Memory B cell (primary cell): ENCODE measurements at regions not wholly inside any gene's neighbourhood (a gene's known extent, or its start where the extent isn't known, plus 50 kb on each side); places are given as distances from the start of the nearest gene placed in this dataset.

Source experiments
- ATAC-seq: fragments of 150-1000 bp; cut with Tn5 transposase; 2 replicates; pipeline ENCODE4 v1.10.0; 2021; ENCODE audit warnings: low read depth, mild to moderate bottlenecking, moderate library complexity
- DNase-seq, 2 donors: peaks; one replicate each; pipeline ENCODE4 v3.0.0; 2022; ENCODE audit warnings: low spot score in 2 of 2
- H3K27ac Mint-ChIP-seq: one replicate; pipeline ENCODE4 v1.8.0; 2022; ENCODE audit warnings: mild to moderate bottlenecking, moderate library complexity, mixed read lengths
- H3K27me3 Mint-ChIP-seq: one replicate; pipeline ENCODE4 v1.8.0; 2022; ENCODE audit warnings: mixed read lengths
- H3K36me3 Mint-ChIP-seq: one replicate; pipeline ENCODE4 v1.8.0; 2022; ENCODE audit warnings: mild to moderate bottlenecking, mixed read lengths
- H3K4me1 Mint-ChIP-seq: one replicate; pipeline ENCODE4 v1.8.0; 2022; ENCODE audit warnings: mixed read lengths
- H3K4me3 Mint-ChIP-seq: one replicate; pipeline ENCODE4 v1.8.0; 2022; ENCODE audit warnings: mild to moderate bottlenecking, moderate library complexity, mixed read lengths
- H3K9me3 Mint-ChIP-seq: one replicate; pipeline ENCODE4 v1.8.0; 2022; ENCODE audit warnings: mixed read lengths

GRCh38 chr11:87384078-87384729, 346.5 kb downstream of the TMEM135 start:
- H3K27ac Mint-ChIP-seq: no peak overlapping the region

DNA sequence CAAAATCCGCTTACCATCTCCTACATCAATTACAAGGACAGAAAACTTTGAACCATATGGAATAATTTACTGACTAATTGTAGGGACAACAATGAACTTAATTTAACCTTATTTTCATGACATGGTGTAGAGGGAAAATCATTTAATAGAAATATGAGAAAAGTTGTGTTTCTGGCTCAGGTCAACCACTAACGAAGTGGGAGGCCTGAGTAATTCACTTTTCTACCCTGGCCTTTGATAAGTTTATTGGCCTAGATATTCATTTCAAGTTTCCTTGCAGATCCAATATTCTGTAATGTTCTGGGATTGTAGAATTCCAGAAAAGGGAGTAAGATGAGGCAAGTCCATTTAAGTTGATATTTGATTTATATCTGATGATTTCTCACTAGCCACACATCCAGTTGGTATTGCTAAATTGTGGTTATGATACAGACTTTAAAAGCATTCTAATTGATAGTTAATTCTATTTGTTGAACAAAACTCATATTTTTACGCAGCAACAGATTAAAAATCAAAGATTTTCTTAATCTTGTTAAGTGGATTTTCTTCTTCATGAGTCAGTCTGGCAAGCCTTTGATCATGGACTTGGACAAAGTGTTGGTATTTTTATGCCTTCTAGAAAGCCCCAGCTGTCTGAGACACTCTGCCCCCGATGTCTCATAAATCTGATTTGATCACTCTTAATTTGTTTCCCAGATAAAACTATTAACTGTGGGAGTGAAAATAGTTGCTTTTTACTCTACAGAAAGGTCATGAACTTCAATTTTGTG, 336.5 kb downstream of the TMEM135 start:
- H3K27me3 Mint-ChIP-seq: peaks cover 14% of the 10 kb centered on the region
- H3K4me3 Mint-ChIP-seq: no peak overlapping the region
- no peaks in the 10 kb centered on the region for H3K9me3 Mint-ChIP-seq
- H3K4me1 Mint-ChIP-seq: no peaks in the 10 kb centered on the region
- DNase-seq (no peak), ATAC-seq (no peak)
- no peak overlapping the region for H3K27ac Mint-ChIP-seq
- no peaks in the 10 kb centered on the region for H3K36me3 Mint-ChIP-seq

More at GRCh38 chr11:87384078-87384729, 346.5 kb downstream of the TMEM135 start:
- H3K36me3 Mint-ChIP-seq: peaks cover 2% of the 10 kb centered on the region
- DNase-seq: no peak
- no peak overlapping the region for H3K4me3 Mint-ChIP-seq
- peaks cover 2% of the 10 kb centered on the region for H3K27me3 Mint-ChIP-seq
- H3K9me3 Mint-ChIP-seq: peaks cover 9% of the 10 kb centered on the region
- ATAC-seq: no peak
- H3K4me1 Mint-ChIP-seq: no peaks in the 10 kb centered on the region
